ENCODE measurements at regions not wholly inside any gene's neighbourhood (a gene's known extent, or its start where the extent isn't known, plus 50 kb on each side); places are given as distances from the start of the nearest gene placed in this dataset.

DNA sequence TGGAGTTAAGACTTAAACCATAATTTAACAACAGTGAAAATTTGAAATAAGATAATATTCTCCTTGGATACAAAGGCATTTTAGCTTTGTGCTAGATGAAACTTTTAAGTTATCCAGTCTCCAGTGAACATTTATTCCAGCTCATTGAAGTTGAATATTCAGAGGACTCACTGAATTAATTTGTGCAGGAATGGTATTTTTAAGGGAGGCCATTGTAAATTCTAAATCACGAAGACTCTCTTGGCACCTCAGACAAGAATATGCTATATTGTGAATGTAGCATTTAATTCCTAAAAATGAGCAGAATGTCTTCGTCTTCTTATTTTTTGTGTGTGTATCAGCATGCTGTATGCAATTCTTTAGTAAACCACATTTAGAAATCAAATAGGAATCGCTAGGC, 731.7 kb upstream of the RAB6C start:
- DNase-seq: no peak

DNA sequence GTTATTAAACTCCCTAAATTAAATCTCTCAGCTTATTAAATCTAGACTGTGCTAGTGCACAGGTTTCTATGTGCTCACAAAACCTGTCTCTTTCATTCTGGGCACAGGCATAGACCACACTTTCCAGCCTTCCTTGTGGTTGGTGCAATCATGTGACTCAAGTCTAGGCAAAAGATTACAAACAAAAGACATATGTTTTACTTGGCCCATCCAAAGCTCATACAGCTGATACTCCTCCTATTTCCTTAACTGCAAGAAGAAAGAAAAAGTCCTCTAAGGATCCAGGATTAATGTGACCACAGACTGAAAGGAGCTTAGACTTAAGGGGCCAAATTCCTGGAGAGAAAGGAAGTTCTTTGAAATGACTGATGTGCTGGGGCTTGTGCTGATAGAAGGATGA, 731.3 kb upstream of the RAB6C start:
- no peak for DNase-seq

GRCh38 chr2:129252781-129253460, 726.5 kb upstream of the RAB6C start:
- DNase-seq: peak; percentile 91

DNA sequence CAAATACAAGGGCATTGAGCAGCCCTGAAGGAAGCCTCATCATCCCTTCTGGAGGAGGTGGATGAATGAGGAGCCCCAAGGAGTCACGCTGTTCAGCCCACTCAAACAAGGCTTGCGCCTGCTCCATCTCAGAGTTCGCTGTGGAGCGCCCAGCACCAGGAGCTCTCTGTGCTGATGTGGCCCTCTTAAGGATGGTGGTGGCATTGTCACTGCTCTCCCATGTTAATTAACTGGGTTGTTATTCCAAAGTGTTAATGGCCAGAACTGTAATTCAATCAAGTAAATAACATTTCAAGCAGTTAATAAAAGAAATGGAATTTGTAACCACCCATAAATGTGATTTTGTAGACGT, 726.0 kb upstream of the RAB6C start:
- peak; percentile 59 for DNase-seq

GRCh38 chr2:129254718-129255117, 724.7 kb upstream of the RAB6C start:
- DNase-seq: no peak

GRCh38 chr2:129255610-129256313, 723.7 kb upstream of the RAB6C start:
- no peak for DNase-seq

DNA sequence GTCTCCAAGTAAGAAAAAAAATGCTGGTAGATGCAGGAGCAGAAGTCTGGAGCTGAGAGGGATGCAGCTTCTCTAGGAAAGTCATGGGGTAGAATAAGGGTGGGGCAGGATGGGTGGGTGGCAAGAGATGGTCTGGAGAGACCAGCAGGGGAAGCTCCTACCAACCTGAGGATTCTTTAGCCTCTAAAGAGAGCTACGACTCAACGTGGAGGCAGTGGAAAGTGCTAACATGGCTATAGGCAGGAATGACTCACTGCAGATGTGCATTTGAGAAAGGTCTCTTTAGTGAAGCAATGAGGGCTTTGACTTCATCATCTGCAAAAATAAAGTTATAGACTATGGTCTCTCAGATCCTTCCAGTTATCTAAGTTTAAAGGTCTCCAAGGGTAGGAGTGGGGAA, 722.8 kb upstream of the RAB6C start:
- DNase-seq: no peak

- peak; percentile 55 for DNase-seq
Measured at GRCh38 chr2:129262934-129263333, 716.5 kb upstream of the RAB6C start.

GRCh38 chr2:129263939-129264338, 715.5 kb upstream of the RAB6C start:
- DNase-seq: no peak

DNA sequence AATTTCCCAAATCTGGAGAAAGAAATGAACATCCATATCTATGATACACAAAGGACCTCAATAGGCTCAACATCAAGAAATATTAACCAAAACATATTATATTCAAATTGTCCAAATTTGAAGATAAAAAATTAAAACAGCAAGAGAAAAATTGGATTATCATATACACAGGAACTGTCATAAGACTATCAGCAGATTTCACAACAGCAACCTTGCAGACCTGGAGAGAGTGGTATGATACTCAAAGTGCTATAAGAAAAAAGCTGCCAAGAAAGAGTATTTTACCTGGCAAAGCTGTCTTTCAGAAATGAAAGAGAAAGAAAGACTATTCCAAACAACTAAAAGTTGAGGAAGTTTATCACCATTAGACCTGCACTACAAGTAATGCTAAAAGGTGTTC, 711.9 kb upstream of the RAB6C start:
- DNase-seq: no peak

DNA sequence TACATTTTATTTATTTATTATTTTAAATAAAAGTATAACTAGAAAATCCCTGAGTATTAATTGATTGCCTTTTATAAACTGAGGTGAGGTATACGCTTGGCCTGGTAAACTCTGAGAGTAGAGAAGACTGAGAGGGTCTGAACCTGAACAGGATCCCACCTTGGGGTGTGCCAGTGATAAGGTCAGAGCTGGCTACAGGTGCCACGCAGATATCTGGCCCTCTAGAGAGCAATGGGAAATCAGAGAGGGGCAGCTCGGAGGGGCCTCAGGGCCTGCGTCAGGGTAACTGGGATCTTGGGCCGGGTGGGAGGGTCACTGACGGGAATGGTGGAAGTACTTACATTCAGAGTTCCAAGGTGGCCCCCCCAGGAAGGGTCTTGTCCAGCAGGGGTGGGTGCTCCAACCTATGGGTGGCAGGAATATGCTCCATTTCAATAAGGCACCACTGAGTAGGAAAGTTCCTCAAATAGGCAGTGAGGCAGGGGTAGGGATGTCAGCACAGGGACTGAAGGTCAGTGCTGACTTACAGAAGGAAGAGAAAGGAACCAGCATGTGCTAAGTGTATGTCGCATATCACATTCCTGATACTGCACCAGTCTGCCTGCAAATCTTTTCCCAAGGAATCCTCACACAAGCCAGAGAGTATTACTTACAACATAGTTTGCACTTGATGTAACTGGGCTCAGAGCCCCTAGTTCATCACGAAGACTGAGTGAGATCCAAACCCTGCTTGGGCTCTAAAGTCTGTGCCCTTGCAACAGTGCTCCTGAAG, 706.0 kb upstream of the RAB6C start:
- DNase-seq: no peak

- peak; percentile 15 for DNase-seq
Measured at GRCh38 chr2:129274038-129274415, 705.4 kb upstream of the RAB6C start.

DNA sequence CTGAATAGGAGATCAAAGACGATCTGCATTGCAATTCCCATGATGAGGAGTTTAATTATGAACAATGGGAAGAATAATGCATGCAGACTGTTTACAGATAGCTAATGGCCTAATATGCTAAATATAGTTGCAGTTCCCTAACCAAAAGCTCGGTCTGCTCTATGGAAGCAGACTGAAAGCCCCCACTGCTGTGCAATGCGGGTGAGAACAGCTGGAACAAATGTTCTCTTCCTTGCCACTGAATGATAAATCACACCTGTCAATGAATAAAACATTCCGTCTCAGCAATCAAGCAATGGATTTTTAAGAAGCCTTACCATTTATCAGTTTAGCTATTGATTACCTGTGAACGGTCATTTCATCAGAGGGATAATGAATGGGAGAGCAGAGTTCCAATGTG, 704.5 kb upstream of the RAB6C start:
- no peak for DNase-seq

GRCh38 chr2:129275706-129276105, 703.8 kb upstream of the RAB6C start:
- DNase-seq: no peak

- no peak for DNase-seq
Measured at GRCh38 chr2:129276978-129277584, 702.4 kb upstream of the RAB6C start.

DNA sequence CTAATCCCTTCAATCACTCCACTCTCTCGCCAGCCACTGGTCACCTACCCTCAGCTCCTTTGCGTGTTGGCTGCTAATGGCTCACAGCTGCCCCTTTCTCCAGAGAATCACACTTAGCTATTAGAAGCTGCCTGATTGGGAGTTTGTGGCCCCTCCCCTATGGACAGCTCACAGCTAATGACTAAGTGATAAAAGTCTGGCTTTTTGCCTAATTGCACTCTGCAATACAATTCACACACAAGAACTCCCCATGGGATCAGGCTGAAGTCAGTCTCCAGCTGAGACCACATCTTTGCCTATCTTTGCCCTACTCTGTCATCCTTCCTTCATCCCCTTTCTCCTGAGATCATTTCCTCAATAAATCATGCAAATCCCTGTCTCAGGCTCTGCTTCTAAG, 701.9 kb upstream of the RAB6C start:
- peak; percentile 74 for DNase-seq

DNA sequence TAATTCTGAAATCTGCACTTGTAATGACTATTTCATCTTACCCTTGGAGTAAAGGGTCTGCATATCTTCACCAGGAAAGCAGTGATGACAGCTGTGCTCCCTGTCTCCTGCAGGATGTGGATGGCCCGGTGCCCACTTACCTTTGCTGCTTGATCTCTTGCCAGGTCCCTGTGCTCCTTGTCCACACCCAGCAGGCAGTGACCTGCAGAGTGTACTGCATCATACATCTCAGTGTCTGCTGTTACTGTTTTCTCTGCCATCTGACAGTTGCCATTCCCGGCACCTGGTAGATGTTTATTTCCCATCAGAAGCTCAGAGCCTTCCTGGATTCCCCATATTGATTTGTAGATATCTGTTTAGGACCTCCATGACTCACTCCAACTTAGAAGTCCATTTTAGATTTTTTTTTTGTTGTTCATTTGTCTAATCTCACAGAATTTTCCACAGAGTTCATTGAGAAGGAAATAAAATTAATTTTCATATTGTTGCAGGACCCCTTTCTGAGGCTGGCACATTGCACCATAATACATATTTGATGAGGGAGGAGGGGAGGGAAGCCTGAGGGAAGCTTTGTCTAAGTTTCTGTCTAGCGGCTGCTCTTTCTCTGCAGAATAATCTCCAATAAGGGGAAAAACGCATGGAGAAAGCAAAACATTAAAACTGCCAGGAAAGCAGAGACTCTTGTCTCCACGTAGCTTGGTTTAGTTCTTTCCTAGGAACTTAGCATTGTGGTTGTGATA, 697.5 kb upstream of the RAB6C start:
- peak; percentile 88 for DNase-seq

- DNase-seq: no peak
Measured at GRCh38 chr2:129285012-129285411, 694.5 kb upstream of the RAB6C start.

GRCh38 chr2:129293326-129293725, 686.1 kb upstream of the RAB6C start:
- DNase-seq: peak; percentile 88

GRCh38 chr2:129296396-129296795, 683.1 kb upstream of the RAB6C start:
- DNase-seq: no peak

- peak; percentile 45 for DNase-seq
Measured at GRCh38 chr2:129296806-129297205, 682.7 kb upstream of the RAB6C start.

- no peak for DNase-seq
Measured at GRCh38 chr2:129297430-129297829, 682.0 kb upstream of the RAB6C start.

DNA sequence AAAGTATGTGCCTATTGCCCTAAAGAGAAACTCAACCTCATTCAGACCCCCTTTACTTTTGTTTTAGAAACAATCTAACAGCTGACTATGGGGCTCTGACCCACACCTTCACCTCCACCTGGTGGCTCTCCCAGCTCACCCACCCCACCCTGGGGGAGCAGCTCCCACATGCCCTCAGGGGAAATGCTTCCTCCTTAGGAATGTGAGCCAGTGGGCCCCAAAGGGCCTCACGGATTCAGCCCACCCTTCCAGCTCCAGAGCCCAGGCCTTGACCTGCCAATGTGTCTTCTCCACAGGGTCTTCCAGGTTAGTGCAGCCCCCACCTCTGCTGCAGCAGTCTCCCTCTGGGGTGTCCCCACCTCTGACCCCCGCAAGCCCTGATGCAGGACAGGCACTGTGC, 680.1 kb upstream of the RAB6C start:
- DNase-seq: no peak

All from NCI-H2171 treated with DMSO at 0.1 percent for 48 hours (cell line).